GM12874 (cell line): ENCODE measurements at regions not wholly inside any gene's neighbourhood (a gene's known extent, or its start where the extent isn't known, plus 50 kb on each side); places are given as distances from the start of the nearest gene placed in this dataset.

ENCODE experiments used
- CTCF ChIP-seq: IDR thresholded peaks from 2 replicates; pipeline ENCODE4 v1.5.1; 2011; ENCODE audit warnings: low read depth, mild to moderate bottlenecking, control low read depth, low read length, moderate library complexity; ENCODE audit not compliant: insufficient read depth

- no peak for TF ChIP-seq CTCF
These were observed 192.8 kb upstream of the CAMK1G start for GRCh38 chr1:209390764-209391163.

- no peak for TF ChIP-seq CTCF
These were observed 191.7 kb upstream of the CAMK1G start for GRCh38 chr1:209391792-209392191.

GRCh38 chr1:209395169-209395568 is 188.3 kb upstream of the CAMK1G start:
- no peak for TF ChIP-seq CTCF

DNA sequence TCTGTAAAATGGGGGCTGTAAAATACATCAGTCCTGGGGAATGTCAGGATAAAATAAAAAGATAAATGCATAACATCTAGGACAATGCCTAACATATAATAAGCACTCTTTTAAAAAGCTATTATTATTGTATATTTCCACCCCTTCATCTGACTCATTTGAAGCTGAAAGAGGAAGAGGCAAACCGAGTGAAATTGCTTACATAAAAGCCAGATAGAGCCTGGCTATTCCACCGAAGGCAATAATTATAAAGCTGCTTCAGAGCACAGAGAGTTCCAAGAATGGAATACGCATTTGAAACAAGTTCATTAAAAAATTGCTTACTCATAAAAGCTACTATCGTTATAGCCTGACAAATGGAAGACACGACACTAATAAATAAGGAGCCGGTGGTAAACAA is 186.1 kb upstream of the CAMK1G start:
- TF ChIP-seq CTCF = no peak

- TF ChIP-seq CTCF = no peak
These were observed 185.6 kb upstream of the CAMK1G start for GRCh38 chr1:209397910-209398309.

- TF ChIP-seq CTCF = no peak
These were observed 185.1 kb upstream of the CAMK1G start for GRCh38 chr1:209398313-209398991.

DNA sequence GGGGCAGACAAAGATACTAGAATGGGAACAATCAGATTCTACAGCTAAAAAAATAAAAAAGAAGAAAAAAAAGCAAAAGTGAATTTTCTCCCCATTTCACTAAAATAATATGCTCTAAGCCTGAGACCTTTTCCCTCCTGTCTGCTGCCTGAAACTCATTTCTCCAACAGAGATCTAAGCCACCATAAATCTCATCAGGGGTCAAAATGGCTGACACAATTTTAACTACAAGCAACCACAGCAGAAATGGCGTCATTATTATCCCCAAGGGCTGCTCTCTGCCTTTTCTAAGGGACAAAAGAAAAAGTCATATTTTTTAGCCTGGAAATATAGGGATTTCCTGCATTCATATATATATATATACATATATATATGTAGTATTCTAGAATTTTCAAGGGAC is 183.7 kb upstream of the CAMK1G start:
- TF ChIP-seq CTCF = no peak
